NCI-H1436 (cell line): ENCODE measurements at regions not wholly inside any gene's neighbourhood (a gene's known extent, or its start where the extent isn't known, plus 50 kb on each side); places are given as distances from the start of the nearest gene placed in this dataset.
"Not testable (repeated sequence)": the region's sequence is repeated elsewhere in the genome, so short reads cannot be mapped to it uniquely, and the experiment has no call there.

Experiments used
- DNase-seq: peaks from one replicate; lab custom pipeline; 2025; lab: John Stamatoyannopoulos, UW

DNA sequence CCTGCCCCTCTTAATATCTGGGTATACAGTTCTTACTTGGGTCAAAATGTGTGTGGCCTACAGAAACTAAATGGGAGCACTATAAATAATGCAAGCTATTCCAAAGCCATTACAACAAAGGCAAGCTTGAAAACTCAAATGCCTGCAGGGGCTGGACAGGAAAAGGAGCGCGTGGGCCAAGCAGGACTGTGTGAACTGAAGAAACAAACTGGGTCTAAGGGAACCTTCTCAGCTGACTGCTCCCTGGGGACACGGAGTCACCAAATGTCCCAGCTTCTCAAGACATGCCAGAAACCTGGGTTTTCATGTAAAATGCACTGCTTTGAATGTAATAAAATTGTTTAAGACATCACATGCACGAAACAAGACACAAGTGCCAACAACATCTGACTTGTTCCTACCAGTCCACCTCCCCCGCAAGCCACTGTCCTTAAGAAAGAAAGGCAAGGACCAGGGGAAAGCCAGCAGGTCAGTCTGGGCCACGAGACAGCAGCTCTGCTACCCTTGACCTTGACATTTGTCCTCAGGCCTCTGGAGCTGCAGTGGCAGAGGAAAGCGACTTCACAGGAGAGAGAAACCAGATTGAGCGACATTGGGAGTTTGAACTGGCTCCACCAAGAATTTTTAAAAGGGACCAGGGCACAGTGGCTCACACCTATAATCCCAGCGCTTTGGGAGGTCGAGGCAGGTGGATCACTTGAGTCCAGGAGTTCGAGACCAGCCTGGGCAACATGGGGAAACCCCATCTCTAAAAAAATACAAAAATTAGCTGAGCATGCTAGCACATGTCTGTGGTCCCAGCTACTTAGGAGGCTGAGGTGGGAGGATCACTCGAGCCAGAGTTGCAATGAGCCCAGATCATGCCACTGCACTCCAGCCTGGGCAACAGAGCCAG, 89.7 kb upstream of the SH3BP4 start:
- DNase-seq: no peak

DNA sequence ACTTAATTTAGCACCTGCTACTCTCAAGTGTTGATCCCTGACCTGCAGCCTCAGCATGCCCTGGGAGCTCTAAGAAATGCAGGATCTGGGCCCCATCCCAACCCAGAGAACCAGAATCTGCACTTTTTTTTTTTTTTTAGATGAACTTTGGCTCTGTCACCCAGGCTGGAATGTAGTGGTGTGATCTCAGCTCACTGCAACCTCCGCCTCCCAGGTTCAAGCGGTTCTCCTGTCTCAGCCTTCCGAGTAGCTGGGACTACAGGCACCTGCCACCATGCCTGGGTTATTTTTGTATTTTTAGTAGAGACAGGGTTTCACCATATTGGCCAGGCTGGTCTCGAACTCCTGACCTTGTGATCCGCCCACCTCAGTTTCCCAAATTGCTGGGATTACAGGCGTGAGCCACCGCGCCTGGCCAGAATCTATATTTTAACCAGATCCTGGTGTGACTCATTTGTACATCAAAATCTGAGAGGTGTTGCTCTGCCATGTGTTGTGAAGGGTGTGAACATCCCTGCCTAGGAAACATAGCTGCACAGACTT, 92.4 kb upstream of the SH3BP4 start:
- DNase-seq: not testable (repeated sequence)

DNA sequence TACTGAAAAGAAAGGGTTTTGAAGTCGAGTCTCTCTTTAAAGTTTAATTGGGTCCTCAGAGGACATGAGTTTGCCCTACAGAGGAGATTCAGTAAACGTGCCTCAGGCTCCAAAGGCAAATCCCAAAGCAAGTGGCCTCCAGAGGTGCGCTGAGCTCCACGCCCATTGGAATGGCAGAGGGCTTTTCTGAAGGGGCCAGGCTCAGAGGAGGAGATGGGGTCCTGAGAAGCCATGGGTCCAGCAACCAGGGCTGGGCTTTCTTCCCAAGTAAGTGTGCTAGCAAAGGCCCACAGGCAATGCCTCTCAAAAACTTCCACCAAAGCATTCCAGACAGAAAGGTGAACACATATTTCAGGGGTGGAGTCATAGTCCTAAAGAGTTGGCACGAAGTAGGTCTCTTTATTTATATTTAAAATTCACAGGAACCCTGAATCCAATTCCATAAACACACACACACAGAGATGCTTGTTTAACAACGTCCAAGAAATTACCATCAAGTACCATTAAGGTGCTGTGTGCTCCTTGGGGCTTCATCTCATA, 93.0 kb upstream of the SH3BP4 start:
- no peak for DNase-seq

GRCh38 chr2:234858145-234858544, 93.7 kb upstream of the SH3BP4 start:
- no peak for DNase-seq

GRCh38 chr2:234853729-234854128, 98.1 kb upstream of the SH3BP4 start:
- no peak for DNase-seq

GRCh38 chr2:234852941-234853340, 98.9 kb upstream of the SH3BP4 start:
- no peak for DNase-seq

DNA sequence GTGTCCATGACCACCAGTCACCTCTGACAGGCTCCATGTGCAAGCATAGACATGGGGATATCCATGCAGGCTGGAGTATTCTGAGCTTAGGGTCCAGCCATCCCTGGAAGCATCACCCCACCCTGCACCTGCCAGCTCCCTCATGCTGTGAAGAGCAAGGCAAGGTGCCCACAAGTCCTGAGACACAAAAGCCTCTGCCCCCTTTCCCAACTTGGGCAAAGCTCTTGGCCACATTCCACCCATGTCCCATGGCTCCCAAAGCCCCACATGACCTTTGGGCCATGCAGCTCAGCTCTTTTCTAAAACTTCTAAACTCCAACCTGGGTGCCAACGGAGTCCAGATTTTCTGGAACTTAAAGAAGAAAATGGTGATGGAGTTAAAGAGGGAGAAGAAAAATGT, 99.8 kb upstream of the SH3BP4 start:
- DNase-seq: no peak

DNA sequence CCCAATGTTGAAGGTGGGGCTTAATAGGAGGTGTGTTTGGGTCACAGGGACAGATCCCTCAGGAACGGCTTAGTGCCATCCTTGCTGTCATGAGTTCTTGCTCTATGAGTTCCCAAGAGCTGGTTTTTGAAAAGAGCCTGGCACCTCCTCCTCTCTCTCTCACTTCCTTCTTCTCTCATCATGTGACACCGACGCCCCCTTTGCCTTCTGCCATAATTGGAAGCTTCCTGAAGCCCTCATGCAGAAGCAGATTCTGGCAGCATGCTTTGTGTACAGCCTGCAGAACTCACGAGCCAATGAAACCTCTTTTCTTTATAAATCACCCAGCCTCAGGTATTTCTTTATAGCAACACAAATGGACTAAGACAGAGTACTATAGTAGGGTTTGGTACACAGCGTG, 100.4 kb upstream of the SH3BP4 start:
- DNase-seq: no peak

- DNase-seq: no peak
These were observed 101.0 kb upstream of the SH3BP4 start for GRCh38 chr2:234850818-234851217.

DNA sequence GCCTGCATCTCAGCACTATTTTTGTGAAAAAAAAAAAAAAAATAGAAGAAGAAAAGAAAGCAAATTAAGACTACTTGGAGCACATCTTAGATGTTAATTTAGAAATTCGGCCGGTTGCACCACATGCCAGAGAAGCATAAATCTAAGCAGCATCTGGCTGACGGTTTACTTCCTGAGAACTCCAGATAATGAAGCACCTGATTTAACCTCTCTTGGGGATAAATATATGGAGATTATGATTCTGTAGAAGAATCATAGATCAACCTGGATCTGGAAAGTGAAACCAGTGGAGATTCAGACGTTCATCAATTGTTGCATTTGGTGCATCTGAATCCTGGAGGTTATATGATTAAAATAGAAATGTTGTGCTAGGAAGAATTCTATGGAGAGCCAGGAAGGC, 102.1 kb upstream of the SH3BP4 start:
- DNase-seq: no peak

GRCh38 chr2:234848578-234848977, 103.2 kb upstream of the SH3BP4 start:
- no peak for DNase-seq

- DNase-seq: no peak
These were observed 104.2 kb upstream of the SH3BP4 start for GRCh38 chr2:234847639-234848038.

GRCh38 chr2:234847364-234847635, 104.5 kb upstream of the SH3BP4 start:
- no peak for DNase-seq

- no peak for DNase-seq
These were observed 105.0 kb upstream of the SH3BP4 start for GRCh38 chr2:234846599-234847363.

DNA sequence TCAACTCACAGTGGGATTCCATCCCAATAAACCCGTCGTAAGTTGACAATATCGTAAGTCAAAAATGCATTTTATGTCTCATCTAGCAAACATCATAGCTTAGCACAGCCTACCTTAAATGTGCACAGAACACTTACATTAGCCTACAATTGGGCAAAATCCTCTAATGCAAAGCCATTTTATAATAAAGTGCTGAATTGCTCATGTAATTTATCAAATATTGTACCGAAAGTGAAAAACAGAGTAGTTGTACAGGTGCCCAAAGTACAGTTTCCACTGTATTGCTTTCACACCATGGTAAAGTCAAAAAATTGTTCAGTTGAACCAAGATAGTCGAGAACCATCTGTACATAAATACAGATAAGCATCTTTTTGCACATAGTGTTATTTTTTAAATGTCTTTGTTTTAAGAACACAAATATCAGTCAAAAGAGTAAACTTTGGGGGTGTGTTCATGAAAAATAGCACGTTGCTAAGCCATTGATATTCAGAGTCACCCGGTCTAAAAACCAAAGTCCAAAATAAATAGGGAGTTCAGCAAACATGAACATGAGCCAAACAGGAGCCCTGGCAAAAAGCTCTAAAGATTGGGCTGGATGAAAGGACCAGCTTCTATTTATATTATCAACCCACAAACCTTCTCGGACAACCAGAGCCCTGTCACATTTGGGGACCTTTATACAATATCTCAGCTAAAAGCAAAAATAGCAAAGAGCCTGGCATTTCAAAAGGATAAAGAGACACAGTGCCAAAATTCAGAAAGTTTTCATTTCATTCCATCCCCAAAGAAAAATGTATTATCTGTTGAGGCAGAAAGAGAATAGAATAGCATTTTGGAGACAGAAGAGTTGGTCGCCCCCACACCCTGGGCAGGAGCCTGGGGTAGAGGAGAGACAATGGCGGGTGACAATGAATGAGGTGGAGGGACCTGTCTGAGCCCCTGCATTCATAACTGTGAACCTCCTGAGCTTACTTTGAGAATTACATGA, 105.9 kb upstream of the SH3BP4 start:
- no peak for DNase-seq

GRCh38 chr2:234843411-234843810, 108.4 kb upstream of the SH3BP4 start:
- no peak for DNase-seq

GRCh38 chr2:234842753-234843152, 109.1 kb upstream of the SH3BP4 start:
- DNase-seq: no peak

GRCh38 chr2:234841321-234842015, 110.3 kb upstream of the SH3BP4 start:
- DNase-seq: no peak

- DNase-seq: no peak
These were observed 111.5 kb upstream of the SH3BP4 start for GRCh38 chr2:234840336-234840735.

DNA sequence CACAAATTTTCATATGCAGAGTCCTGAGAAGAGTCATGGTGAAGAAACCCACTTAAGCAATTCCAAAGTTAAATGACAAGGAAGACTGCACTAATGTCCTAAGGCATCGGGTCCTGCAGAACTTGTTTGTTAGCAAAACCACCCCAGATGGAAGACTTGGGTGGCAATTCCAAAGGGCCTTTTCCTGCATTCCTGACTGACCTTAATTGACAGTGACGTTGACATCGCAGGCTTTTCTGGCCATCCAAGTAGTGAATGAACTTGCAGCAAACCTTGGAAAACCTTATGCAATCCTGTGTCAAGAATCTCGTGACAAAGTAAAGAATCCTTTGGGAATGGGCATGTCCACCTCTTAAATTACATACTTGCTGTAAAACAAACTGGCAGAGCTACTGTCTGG, 112.5 kb upstream of the SH3BP4 start:
- DNase-seq: no peak

DNA sequence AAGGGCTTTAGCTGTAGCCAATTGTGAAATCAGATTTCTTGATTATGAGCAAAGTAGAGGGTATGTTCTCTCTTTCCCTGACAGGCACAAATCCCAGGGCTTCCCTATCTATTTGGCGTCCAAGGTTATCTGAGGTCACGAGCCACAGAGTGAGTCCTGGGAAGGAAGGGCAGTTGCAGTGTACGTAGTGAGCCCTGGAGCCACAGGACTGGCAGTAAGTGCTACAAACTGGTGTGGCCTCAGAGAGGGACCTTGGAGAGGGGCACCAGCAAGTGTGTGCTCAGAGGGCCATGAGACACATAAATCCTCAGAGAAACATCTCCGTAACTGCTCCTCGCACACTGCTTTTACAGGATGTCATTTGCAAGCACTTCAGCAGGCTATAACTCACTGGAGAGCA, 115.5 kb upstream of the SH3BP4 start:
- no peak for DNase-seq
